H1 (cell line): ENCODE measurements at regions not wholly inside any gene's neighbourhood (a gene's known extent, or its start where the extent isn't known, plus 50 kb on each side); places are given as distances from the start of the nearest gene placed in this dataset.

Source experiments
- BACH1 ChIP-seq: IDR thresholded peaks from 2 replicates; pipeline ENCODE4 v1.6.1; 2012; ENCODE audit warnings: low read length, improper control_type of control experiment
- TCF12 ChIP-seq: IDR thresholded peaks from 2 replicates; pipeline ENCODE4 v1.6.1; 2011; ENCODE audit warnings: low read depth, mild to moderate bottlenecking, low read length

- TF ChIP-seq TCF12 (no peak), BACH1 (no peak)
Observed at GRCh38 chr6:111979633-111980032, 74.3 kb upstream of the CCN6 start (continued).
